Nephron progenitor cell (in vitro differentiated cells): ENCODE measurements at regions not wholly inside any gene's neighbourhood (a gene's known extent, or its start where the extent isn't known, plus 50 kb on each side); places are given as distances from the start of the nearest gene placed in this dataset.
A peak's percentile ranks its signal among the peaks of the same experiment; 100 is the strongest.
"Not testable (repeated sequence)": the region's sequence is repeated elsewhere in the genome, so short reads cannot be mapped to it uniquely, and the experiment has no call there.

Experiments
- DNase-seq: peaks from one replicate; pipeline ENCODE4 v3.0.0; 2021
- H3K27ac Mint-ChIP-seq: 2 replicates; pipeline ENCODE4 v1.8.0; 2021; ENCODE audit warnings: mild to moderate bottlenecking, moderate library complexity, mixed read lengths
- H3K27me3 Mint-ChIP-seq: 2 replicates; pipeline ENCODE4 v1.8.0; 2021; ENCODE audit warnings: mild to moderate bottlenecking, low read depth, mixed read lengths; ENCODE audit not compliant: poor library complexity
- H3K36me3 Mint-ChIP-seq: 2 replicates; pipeline ENCODE4 v1.8.0; 2021; ENCODE audit warnings: low read depth, mixed read lengths
- H3K4me1 Mint-ChIP-seq: 2 replicates; pipeline ENCODE4 v1.8.0; 2021; ENCODE audit warnings: mixed read lengths
- H3K4me3 Mint-ChIP-seq: 2 replicates; pipeline ENCODE4 v1.8.0; 2021; ENCODE audit warnings: mild to moderate bottlenecking, moderate library complexity, mixed read lengths
- H3K9me3 Mint-ChIP-seq: 2 replicates; pipeline ENCODE4 v1.8.0; 2021; ENCODE audit warnings: mild to moderate bottlenecking, moderate library complexity, mixed read lengths
- CTCF ChIP-seq: fragments of 200-600 bp; sonication (generic); IDR thresholded peaks from 2 replicates; pipeline ENCODE4 v1.5.0; 2021; ENCODE audit warnings: antibody characterized with exemption

GRCh38 chr14:52131640-52132320 lies 62.9 kb upstream of the NID2 start:
- peak; percentile 78 for TF ChIP-seq CTCF
- Mint-ChIP-seq H3K27ac (peak overlapping the region; percentile 54), H3K9me3 (peaks cover 29% of the 10 kb centered on the region), H3K27me3 (peaks cover 4% of the 10 kb centered on the region), H3K36me3 (peaks cover 5% of the 10 kb centered on the region), H3K4me3 (peak overlapping the region; percentile 52), H3K4me1 (peaks cover 19% of the 10 kb centered on the region)
- peak; percentile 78 for DNase-seq

GRCh38 chr14:52129721-52130120 lies 60.9 kb upstream of the NID2 start:
- H3K36me3 Mint-ChIP-seq: no peaks in the 10 kb centered on the region
- H3K27me3 Mint-ChIP-seq: peaks cover 8% of the 10 kb centered on the region
- H3K4me1 Mint-ChIP-seq: peaks cover 38% of the 10 kb centered on the region
- TF ChIP-seq CTCF: no peak
- no peak overlapping the region for H3K27ac Mint-ChIP-seq
- H3K4me3 Mint-ChIP-seq: no peak overlapping the region
- H3K9me3 Mint-ChIP-seq: peaks cover 10% of the 10 kb centered on the region
- no peak for DNase-seq

- H3K4me1 Mint-ChIP-seq: peaks cover 39% of the 10 kb centered on the region
- no peak overlapping the region for H3K27ac Mint-ChIP-seq
- H3K27me3 Mint-ChIP-seq: peaks cover 4% of the 10 kb centered on the region
Observed at GRCh38 chr14:52125885-52126284, 57.0 kb upstream of the NID2 start.

GRCh38 chr14:52124791-52125684 lies 56.2 kb upstream of the NID2 start:
- peak overlapping the region; percentile 79 for H3K27ac Mint-ChIP-seq
- H3K27me3 Mint-ChIP-seq: peaks cover 4% of the 10 kb centered on the region
- no peak overlapping the region for H3K4me3 Mint-ChIP-seq
- H3K36me3 Mint-ChIP-seq: no peaks in the 10 kb centered on the region
- peaks cover 4% of the 10 kb centered on the region for H3K9me3 Mint-ChIP-seq
- peaks cover 38% of the 10 kb centered on the region for H3K4me1 Mint-ChIP-seq
- no peak for TF ChIP-seq CTCF
- DNase-seq: no peak

More at GRCh38 chr14:52125885-52126284, 57.0 kb upstream of the NID2 start:
- H3K9me3 Mint-ChIP-seq: peaks cover 4% of the 10 kb centered on the region
- DNase-seq: no peak
- TF ChIP-seq CTCF: no peak
- no peak overlapping the region for H3K4me3 Mint-ChIP-seq
- no peaks in the 10 kb centered on the region for H3K36me3 Mint-ChIP-seq

- H3K27me3 Mint-ChIP-seq, H3K9me3 Mint-ChIP-seq, H3K27ac Mint-ChIP-seq, H3K4me3 Mint-ChIP-seq, DNase-seq, H3K36me3 Mint-ChIP-seq: not testable (repeated sequence)
- peaks cover 31% of the 10 kb centered on the region for H3K4me1 Mint-ChIP-seq
Observed at GRCh38 chr14:52122163-52122562, 53.3 kb upstream of the NID2 start.

- Mint-ChIP-seq H3K4me1 (peaks cover 35% of the 10 kb centered on the region), H3K9me3 (peaks cover 4% of the 10 kb centered on the region), H3K27ac (no peak overlapping the region), H3K27me3 (peaks cover 4% of the 10 kb centered on the region), H3K4me3 (no peak overlapping the region), H3K36me3 (no peaks in the 10 kb centered on the region)
- no peak for TF ChIP-seq CTCF
- no peak for DNase-seq
Observed at GRCh38 chr14:52121441-52121840, 52.6 kb upstream of the NID2 start.
